ENCODE measurements at regions not wholly inside any gene's neighbourhood (a gene's known extent, or its start where the extent isn't known, plus 50 kb on each side); places are given as distances from the start of the nearest gene placed in this dataset.
A peak's percentile ranks its signal among the peaks of the same experiment; 100 is the strongest.

DNA sequence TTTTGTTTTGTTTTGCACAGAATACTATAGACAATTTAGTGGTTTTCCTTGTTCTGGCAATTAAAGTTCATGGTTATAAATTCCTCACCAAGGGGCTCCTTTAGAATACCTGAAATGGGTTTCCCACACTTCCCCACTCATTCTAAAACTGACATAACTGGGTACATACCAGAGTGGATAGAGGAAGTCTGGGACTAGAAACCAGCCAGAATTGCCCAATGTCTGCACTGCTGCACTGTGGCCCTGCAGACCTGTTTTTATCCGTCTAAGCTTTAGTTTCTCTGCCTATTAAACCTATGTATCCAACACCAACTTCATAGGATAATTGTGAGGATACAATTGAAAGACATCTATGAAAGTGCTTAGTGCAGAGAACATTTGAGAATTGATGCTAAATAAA is 498.6 kb downstream of the KCTD12 start:
- Mint-ChIP-seq H3K36me3 (no peaks in the 10 kb centered on the region), H3K27me3 (peaks cover 2% of the 10 kb centered on the region), H3K27ac (no peak overlapping the region)

GRCh38 chr13:76386321-76386720 is 499.9 kb downstream of the KCTD12 start:
- Mint-ChIP-seq H3K4me1 (no peaks in the 10 kb centered on the region), H3K36me3 (no peaks in the 10 kb centered on the region), H3K27me3 (peaks cover 2% of the 10 kb centered on the region), H3K27ac (no peak overlapping the region), H3K4me3 (no peak overlapping the region), H3K9me3 (no peaks in the 10 kb centered on the region)

More for the DNA sequence above, 498.6 kb downstream of the KCTD12 start:
- Mint-ChIP-seq H3K9me3 (no peaks in the 10 kb centered on the region), H3K4me1 (no peaks in the 10 kb centered on the region), H3K4me3 (no peak overlapping the region)

- Mint-ChIP-seq H3K27me3 (peaks cover 2% of the 10 kb centered on the region), H3K9me3 (no peaks in the 10 kb centered on the region), H3K4me3 (no peak overlapping the region), H3K27ac (no peak overlapping the region), H3K4me1 (no peaks in the 10 kb centered on the region), H3K36me3 (no peaks in the 10 kb centered on the region)
Observed at GRCh38 chr13:76385586-76385985, 500.6 kb downstream of the KCTD12 start.

GRCh38 chr13:76383676-76384461 is 502.3 kb downstream of the KCTD12 start:
- Mint-ChIP-seq H3K27ac (no peak overlapping the region), H3K9me3 (no peaks in the 10 kb centered on the region), H3K27me3 (peaks cover 2% of the 10 kb centered on the region), H3K4me1 (no peaks in the 10 kb centered on the region), H3K36me3 (no peaks in the 10 kb centered on the region), H3K4me3 (peak overlapping the region in 1 of 4 donors; percentile 21)

- Mint-ChIP-seq H3K9me3 (no peaks in the 10 kb centered on the region), H3K4me1 (no peaks in the 10 kb centered on the region), H3K27me3 (peaks cover 2% of the 10 kb centered on the region), H3K27ac (no peak overlapping the region), H3K4me3 (no peak overlapping the region), H3K36me3 (no peaks in the 10 kb centered on the region)
Observed at GRCh38 chr13:76380446-76381065, 505.6 kb downstream of the KCTD12 start.

- H3K4me3 Mint-ChIP-seq, result no peak overlapping the region
- H3K27me3 Mint-ChIP-seq, result peaks cover 2% of the 10 kb centered on the region
- no peaks in the 10 kb centered on the region for H3K36me3 Mint-ChIP-seq
- no peak overlapping the region for H3K27ac Mint-ChIP-seq
- no peaks in the 10 kb centered on the region for H3K4me1 Mint-ChIP-seq
- no peaks in the 10 kb centered on the region for H3K9me3 Mint-ChIP-seq
Observed at GRCh38 chr13:76379341-76380105, 506.7 kb downstream of the KCTD12 start.

DNA sequence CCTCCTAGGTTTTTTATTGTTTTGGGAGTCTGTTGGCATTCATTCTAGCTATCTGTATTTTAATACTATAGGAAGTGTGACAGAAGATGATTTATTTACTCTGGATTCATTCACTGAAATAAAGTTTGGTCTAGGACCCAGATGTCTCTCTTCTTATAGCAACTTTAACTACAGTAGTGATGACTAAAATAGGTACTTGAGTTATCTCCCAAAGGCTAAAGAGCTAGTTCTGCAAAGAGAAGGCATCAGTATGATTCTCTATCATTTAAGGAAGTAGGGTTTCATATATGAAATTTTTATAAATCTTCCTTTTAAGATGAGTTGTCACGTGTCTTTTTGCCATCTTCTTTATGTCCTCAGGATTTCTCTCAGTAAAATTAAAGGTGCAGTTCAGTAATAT is 507.4 kb downstream of the KCTD12 start:
- Mint-ChIP-seq H3K36me3 (no peaks in the 10 kb centered on the region), H3K4me3 (no peak overlapping the region), H3K4me1 (no peaks in the 10 kb centered on the region), H3K27me3 (no peaks in the 10 kb centered on the region), H3K27ac (no peak overlapping the region), H3K9me3 (no peaks in the 10 kb centered on the region)

- no peak overlapping the region for H3K4me3 Mint-ChIP-seq
- no peaks in the 10 kb centered on the region for H3K4me1 Mint-ChIP-seq
Observed at GRCh38 chr13:76363682-76364289, 522.4 kb downstream of the KCTD12 start.

DNA sequence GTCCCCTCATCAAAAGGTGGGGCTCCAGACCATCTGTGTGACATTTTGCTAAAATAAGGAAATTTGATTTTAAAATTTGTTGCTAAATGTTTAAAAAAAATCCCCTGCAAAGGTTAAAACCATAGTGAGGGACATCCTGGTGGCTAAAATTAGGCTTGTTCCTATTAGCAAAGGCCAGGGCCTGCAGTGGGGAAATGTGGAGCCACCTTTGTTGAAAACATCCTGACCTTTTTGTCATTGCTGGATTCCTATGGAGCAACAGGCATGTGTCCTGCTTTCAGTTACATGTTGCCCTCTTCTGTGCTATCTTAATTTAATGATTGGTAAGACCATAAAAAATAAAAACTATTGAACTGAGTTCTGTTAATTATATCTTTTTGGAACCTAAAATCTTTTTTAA is 524.3 kb downstream of the KCTD12 start:
- no peak overlapping the region for H3K27ac Mint-ChIP-seq
- H3K9me3 Mint-ChIP-seq, result peaks cover 0 to 3% (median 0%) of the 10 kb centered on the region in 3 donors
- H3K36me3 Mint-ChIP-seq, result no peaks in the 10 kb centered on the region
- no peak overlapping the region for H3K4me3 Mint-ChIP-seq
- H3K27me3 Mint-ChIP-seq, result no peaks in the 10 kb centered on the region
- no peaks in the 10 kb centered on the region for H3K4me1 Mint-ChIP-seq

More at GRCh38 chr13:76363682-76364289, 522.4 kb downstream of the KCTD12 start:
- no peaks in the 10 kb centered on the region for H3K36me3 Mint-ChIP-seq
- peaks cover 0 to 1% (median 0%) of the 10 kb centered on the region in 3 donors for H3K9me3 Mint-ChIP-seq
- H3K27me3 Mint-ChIP-seq, result no peaks in the 10 kb centered on the region
- no peak overlapping the region for H3K27ac Mint-ChIP-seq

GRCh38 chr13:76351541-76352229 is 534.5 kb downstream of the KCTD12 start:
- Mint-ChIP-seq H3K4me1 (no peaks in the 10 kb centered on the region), H3K27ac (no peak overlapping the region), H3K4me3 (no peak overlapping the region), H3K36me3 (no peaks in the 10 kb centered on the region), H3K27me3 (no peaks in the 10 kb centered on the region), H3K9me3 (peaks cover 0 to 2% (median 0%) of the 10 kb centered on the region in 3 donors)

GRCh38 chr13:76350399-76350798 is 535.8 kb downstream of the KCTD12 start:
- H3K4me1 Mint-ChIP-seq, result no peaks in the 10 kb centered on the region
- no peaks in the 10 kb centered on the region for H3K27me3 Mint-ChIP-seq
- no peak overlapping the region for H3K27ac Mint-ChIP-seq
- H3K9me3 Mint-ChIP-seq, result peaks cover 0 to 2% (median 0%) of the 10 kb centered on the region in 3 donors
- H3K36me3 Mint-ChIP-seq, result no peaks in the 10 kb centered on the region
- H3K4me3 Mint-ChIP-seq, result no peak overlapping the region

DNA sequence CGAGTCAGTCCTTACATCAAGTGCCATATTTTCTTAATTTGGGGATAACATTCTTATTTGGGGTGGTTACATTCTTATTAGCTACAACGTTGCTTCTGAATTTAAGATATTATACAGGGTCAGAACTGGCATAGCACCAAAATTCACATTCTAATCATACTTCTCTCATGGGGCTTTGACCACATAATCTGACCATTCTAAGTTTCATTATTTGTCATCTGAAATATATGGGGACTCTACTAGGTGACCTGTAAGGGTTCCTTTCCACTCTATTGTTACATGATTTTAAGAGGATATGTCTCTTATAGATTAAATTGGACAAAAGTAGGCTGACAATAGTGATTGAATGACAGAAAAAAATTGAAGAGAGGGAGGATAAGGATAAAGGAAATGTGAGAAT is 536.5 kb downstream of the KCTD12 start:
- Mint-ChIP-seq H3K27me3 (no peaks in the 10 kb centered on the region), H3K9me3 (peaks cover 0 to 2% (median 0%) of the 10 kb centered on the region in 3 donors), H3K4me3 (no peak overlapping the region), H3K36me3 (no peaks in the 10 kb centered on the region), H3K27ac (no peak overlapping the region), H3K4me1 (no peaks in the 10 kb centered on the region)

- peaks cover 1% of the 10 kb centered on the region for H3K27me3 Mint-ChIP-seq
- H3K4me3 Mint-ChIP-seq, result no peak overlapping the region
- H3K27ac Mint-ChIP-seq, result no peak overlapping the region
- H3K9me3 Mint-ChIP-seq, result peaks cover 0 to 3% (median 0%) of the 10 kb centered on the region in 3 donors
- no peaks in the 10 kb centered on the region for H3K4me1 Mint-ChIP-seq
- no peaks in the 10 kb centered on the region for H3K36me3 Mint-ChIP-seq
Observed at GRCh38 chr13:76339649-76340048, 546.6 kb downstream of the KCTD12 start.

- H3K36me3 Mint-ChIP-seq, result no peaks in the 10 kb centered on the region
Observed at GRCh38 chr13:76338003-76338402, 548.2 kb downstream of the KCTD12 start.

More at GRCh38 chr13:76338003-76338402, 548.2 kb downstream of the KCTD12 start:
- Mint-ChIP-seq H3K9me3 (no peaks in the 10 kb centered on the region), H3K4me1 (no peaks in the 10 kb centered on the region), H3K27ac (no peak overlapping the region), H3K27me3 (peaks cover 1% of the 10 kb centered on the region), H3K4me3 (no peak overlapping the region)

Measured in IgD-negative memory B cell (primary cell).